Pancreas (tissue), 10 donors: ENCODE measurements at regions not wholly inside any gene's neighbourhood (a gene's known extent, or its start where the extent isn't known, plus 50 kb on each side); places are given as distances from the start of the nearest gene placed in this dataset.

Experiments used
- ATAC-seq, 4 donors: fragments of 200-7000 bp; cut with Tn5 transposase; one replicate each; pipeline versions ENCODE4 v1.8.0 to v1.9.1; 2020; ENCODE audit warnings: mild to moderate bottlenecking in 4 of 4, moderate library complexity in 4 of 4
- DNase-seq, 6 donors: peaks; one replicate each; pipeline ENCODE4 v3.0.0-alpha.2; 2020
- FAIRE-seq: peaks from 2 replicates; lab custom pipeline; 2012; peaks lifted over from hg19 to GRCh38; lab: Jason Lieb, UNC
- H3K27ac ChIP-seq, 4 donors: fragments of 200-600 bp; sonication (generic); 1 replicate in 3 of 4; 2 replicates in 1 of 4; pipeline versions ENCODE4 v1.5.0 to v1.8.0; 2020
- H3K27me3 ChIP-seq, 4 donors: fragments of 200-600 bp; one replicate each; pipeline ENCODE4 v1.8.0; 2021
- H3K36me3 ChIP-seq, 3 donors: fragments of 200-600 bp; sonication (generic) in 1 of 3; one replicate each; pipeline versions ENCODE4 v1.5.0 to v1.8.0; 2020 to 2021
- H3K4me1 ChIP-seq, 3 donors: fragments of 200-600 bp; one replicate each; pipeline ENCODE4 v1.8.0; 2021
- H3K4me3 ChIP-seq, 4 donors: fragments of 200-600 bp; sonication (generic) in 2 of 4; one replicate each; pipeline versions ENCODE4 v1.5.0 to v1.8.0; 2020 to 2021
- H3K9me3 ChIP-seq, 4 donors: fragments of 200-600 bp; one replicate each; pipeline ENCODE4 v1.8.0; 2021
- CTCF ChIP-seq, 4 donors: fragments of 200-600 bp; sonication (generic) in 3 of 4; IDR thresholded peaks; one replicate each; pipeline versions ENCODE4 v1.5.0 to v1.8.0; 2021; ENCODE audit warnings: antibody characterized with exemption in 4 of 4
- WGBS, 2 donors: extraction: QIAGEN DNeasy Blood & Tissue Kit; methylation state at CpG; one replicate each; pipeline ENCODE4 v1.1.7; 2013; 5-methylcytosine and 5-hydroxymethylcytosine counted together
- intact Hi-C, 3 donors: fragments of 100-400 bp; cut with DNase I; formaldehyde crosslinking; loops; one replicate each; pipeline versions ENCODE4 v1.11.1 to v1.14.2; 2022
- donor health status: healthy with polysubstance abuse.
- donor health status: DM: no; HTN: no; CAD: no; lungs with moderate emphysema.
- donor health status: DM: no; HTN: no; CAD: no.
- donor health status: control.
- donor health status: control.
- donor health status: Bipolar disorder and iron deficiency.
- donor health status: DM: yes; HTN: yes; CAD: no.
- donor health status: DM: no; HTN: no; CAD: no.
- donor health status: DM: no; HTN: no; CAD: no.
- donor health status: DM: yes; HTN: yes; CAD: no.

DNA sequence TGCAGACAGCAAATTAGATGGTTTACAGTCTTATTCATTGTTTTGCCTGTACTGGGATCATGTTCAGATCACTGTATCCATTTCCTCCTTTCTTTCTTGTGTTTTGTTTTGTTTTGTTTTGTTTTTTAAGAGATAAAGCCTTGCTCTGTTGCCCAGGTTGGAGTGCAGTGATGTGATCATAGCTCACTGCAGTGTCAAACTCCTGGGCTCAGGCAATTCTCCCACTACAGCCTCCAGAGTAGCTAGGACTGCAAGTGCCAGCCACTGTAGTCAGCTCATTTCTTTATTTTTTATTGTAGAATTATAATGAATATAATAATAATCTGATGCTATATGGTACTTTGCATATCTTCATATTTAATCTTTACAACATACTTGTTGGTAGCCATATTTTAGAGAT is 403.7 kb upstream of the B3GALT2 start:
- no peak for TF ChIP-seq CTCF (IDR thresholded peaks at IDR 0.05)
- no peak overlapping the region for H3K4me3 ChIP-seq
- ATAC-seq, result no peak
- intact Hi-C loops, result no loop called here
- H3K27me3 ChIP-seq, result no peaks in the 10 kb centered on the region
- no peak for DNase-seq
- H3K4me1 ChIP-seq, result no peaks in the 10 kb centered on the region
- no peak overlapping the region for H3K27ac ChIP-seq
- H3K9me3 ChIP-seq, result no peaks in the 10 kb centered on the region
- no peaks in the 10 kb centered on the region for H3K36me3 ChIP-seq
- no peak for FAIRE-seq

DNA sequence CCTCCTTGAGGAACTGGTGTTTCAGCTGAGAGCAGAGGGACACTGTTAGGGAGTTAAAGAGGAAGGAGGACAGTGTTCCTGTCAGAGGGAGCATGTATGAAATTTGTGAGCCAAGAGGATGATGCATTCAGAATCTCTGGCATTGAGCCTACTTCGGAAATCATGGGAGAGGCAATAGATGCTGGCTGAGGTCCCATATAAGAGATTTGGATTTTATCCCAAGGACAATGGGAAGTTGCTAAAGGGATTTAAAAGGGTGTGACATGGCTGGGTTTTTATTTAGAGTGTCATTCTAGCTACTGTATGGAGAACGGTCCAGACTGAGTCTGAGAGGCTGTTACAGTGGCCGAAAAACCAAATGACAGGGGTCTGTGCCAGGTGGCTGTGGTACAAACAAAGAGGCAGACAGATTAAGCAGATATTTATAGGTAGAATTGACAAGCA is 403.2 kb upstream of the B3GALT2 start:
- intact Hi-C loops, result no loop called here
- H3K27ac ChIP-seq, result no peak overlapping the region
- ATAC-seq, result peak in 1 of 4 donors; percentile 23
- H3K36me3 ChIP-seq, result no peaks in the 10 kb centered on the region
- no peaks in the 10 kb centered on the region for H3K4me1 ChIP-seq
- WGBS, 2 donors, result 36 to 44% methylated on average over 3 of the region's 3 CpGs
- no peaks in the 10 kb centered on the region for H3K9me3 ChIP-seq
- no peak overlapping the region for H3K4me3 ChIP-seq
- TF ChIP-seq CTCF (IDR thresholded peaks at IDR 0.05), result no peak
- no peak for FAIRE-seq
- no peak for DNase-seq
- H3K27me3 ChIP-seq, result no peaks in the 10 kb centered on the region

- H3K27me3 ChIP-seq, result no peaks in the 10 kb centered on the region
- no peak for TF ChIP-seq CTCF (IDR thresholded peaks at IDR 0.05)
- no peak overlapping the region for H3K27ac ChIP-seq
- H3K9me3 ChIP-seq, result no peaks in the 10 kb centered on the region
- H3K36me3 ChIP-seq, result no peaks in the 10 kb centered on the region
- no peak overlapping the region for H3K4me3 ChIP-seq
- no peak for FAIRE-seq
- DNase-seq, result no peak
- H3K4me1 ChIP-seq, result no peaks in the 10 kb centered on the region
- 59 to 63% methylated on average over 8 of the region's 8 CpGs for WGBS, 2 donors
- ATAC-seq, result no peak
- intact Hi-C loops, result no loop called here
These were observed 402.1 kb upstream of the B3GALT2 start for GRCh38 chr1:193588311-193589082.

- no peak for TF ChIP-seq CTCF (IDR thresholded peaks at IDR 0.05)
- no peaks in the 10 kb centered on the region for H3K9me3 ChIP-seq
- FAIRE-seq, result no peak
- intact Hi-C loops, result no loop called here
- no peaks in the 10 kb centered on the region for H3K36me3 ChIP-seq
- no peak overlapping the region for H3K27ac ChIP-seq
- no peak for ATAC-seq
- WGBS, 2 donors, result 54 to 61% methylated on average over 2 of the region's 2 CpGs
- H3K4me1 ChIP-seq, result no peaks in the 10 kb centered on the region
- no peaks in the 10 kb centered on the region for H3K27me3 ChIP-seq
- no peak for DNase-seq
- H3K4me3 ChIP-seq, result no peak overlapping the region
These were observed 398.4 kb upstream of the B3GALT2 start for GRCh38 chr1:193584731-193585239.

DNA sequence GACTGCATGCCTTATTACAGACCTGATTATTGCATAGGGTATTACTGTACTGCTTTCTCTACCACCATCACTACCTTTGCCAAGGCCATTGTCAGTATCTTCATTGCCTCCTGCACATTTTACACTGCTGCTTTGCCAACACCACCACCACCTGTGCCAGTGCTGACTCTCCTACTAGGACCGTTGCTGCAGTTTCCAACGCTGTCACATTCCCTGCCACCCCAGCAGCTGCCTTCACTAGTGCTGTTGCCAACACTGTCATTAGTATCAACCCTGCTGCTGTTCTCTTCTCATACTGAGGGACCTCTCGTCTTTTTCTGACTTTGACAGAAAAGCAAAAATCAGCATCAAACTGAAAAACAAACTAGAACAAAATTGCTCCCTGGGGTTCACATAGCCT is 394.9 kb upstream of the B3GALT2 start:
- intact Hi-C loops, result no loop called here
- H3K36me3 ChIP-seq, result no peaks in the 10 kb centered on the region
- no peak for TF ChIP-seq CTCF (IDR thresholded peaks at IDR 0.05)
- H3K4me1 ChIP-seq, result no peaks in the 10 kb centered on the region
- 64 to 78% methylated on average over 3 of the region's 3 CpGs for WGBS, 2 donors
- no peak overlapping the region for H3K4me3 ChIP-seq
- no peaks in the 10 kb centered on the region for H3K27me3 ChIP-seq
- H3K9me3 ChIP-seq, result no peaks in the 10 kb centered on the region
- FAIRE-seq (no peak), DNase-seq (no peak), ATAC-seq (no peak)
- H3K27ac ChIP-seq, result no peak overlapping the region
